ENCODE measurements at regions not wholly inside any gene's neighbourhood (a gene's known extent, or its start where the extent isn't known, plus 50 kb on each side); places are given as distances from the start of the nearest gene placed in this dataset.
"Not testable (repeated sequence)": the region's sequence is repeated elsewhere in the genome, so short reads cannot be mapped to it uniquely, and the experiment has no call there.

DNA sequence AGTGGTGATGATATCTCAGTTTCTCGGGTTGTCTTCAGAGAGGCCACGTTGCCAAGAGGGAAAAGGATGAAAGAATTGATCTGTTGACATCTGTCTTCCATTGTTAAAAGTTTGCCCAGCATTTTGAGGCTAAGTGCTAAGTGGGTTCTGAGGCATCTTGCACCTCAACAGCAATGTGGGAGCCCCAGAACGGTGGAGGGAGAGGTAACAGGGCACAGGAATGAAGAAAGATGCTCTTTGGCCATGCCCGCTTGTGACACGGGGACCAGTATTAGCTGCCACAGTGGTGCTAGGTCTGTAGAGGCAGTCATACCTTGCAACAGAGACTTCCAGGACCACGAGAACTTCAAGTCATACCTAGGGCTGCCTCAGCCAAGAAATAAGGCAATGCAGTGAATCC lies 106.6 kb upstream of the NUPR2 start:
- DNase-seq (ENCODE audit: low spot score), result no peak
- in situ Hi-C loops (cut with MboI; ENCODE audit: low sequenced_read_pairs, unreplicated experiment), result no loop called here
- TF ChIP-seq, protein P1, sequence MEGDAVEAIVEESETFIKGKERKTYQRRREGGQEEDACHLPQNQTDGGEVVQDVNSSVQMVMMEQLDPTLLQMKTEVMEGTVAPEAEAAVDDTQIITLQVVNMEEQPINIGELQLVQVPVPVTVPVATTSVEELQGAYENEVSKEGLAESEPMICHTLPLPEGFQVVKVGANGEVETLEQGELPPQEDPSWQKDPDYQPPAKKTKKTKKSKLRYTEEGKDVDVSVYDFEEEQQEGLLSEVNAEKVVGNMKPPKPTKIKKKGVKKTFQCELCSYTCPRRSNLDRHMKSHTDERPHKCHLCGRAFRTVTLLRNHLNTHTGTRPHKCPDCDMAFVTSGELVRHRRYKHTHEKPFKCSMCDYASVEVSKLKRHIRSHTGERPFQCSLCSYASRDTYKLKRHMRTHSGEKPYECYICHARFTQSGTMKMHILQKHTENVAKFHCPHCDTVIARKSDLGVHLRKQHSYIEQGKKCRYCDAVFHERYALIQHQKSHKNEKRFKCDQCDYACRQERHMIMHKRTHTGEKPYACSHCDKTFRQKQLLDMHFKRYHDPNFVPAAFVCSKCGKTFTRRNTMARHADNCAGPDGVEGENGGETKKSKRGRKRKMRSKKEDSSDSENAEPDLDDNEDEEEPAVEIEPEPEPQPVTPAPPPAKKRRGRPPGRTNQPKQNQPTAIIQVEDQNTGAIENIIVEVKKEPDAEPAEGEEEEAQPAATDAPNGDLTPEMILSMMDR (IDR thresholded peaks at IDR 0.05; ENCODE audit: borderline replicate concordance, control extremely low read depth, extremely low read depth, insufficient read depth, missing control alignments), result no peak

DNA sequence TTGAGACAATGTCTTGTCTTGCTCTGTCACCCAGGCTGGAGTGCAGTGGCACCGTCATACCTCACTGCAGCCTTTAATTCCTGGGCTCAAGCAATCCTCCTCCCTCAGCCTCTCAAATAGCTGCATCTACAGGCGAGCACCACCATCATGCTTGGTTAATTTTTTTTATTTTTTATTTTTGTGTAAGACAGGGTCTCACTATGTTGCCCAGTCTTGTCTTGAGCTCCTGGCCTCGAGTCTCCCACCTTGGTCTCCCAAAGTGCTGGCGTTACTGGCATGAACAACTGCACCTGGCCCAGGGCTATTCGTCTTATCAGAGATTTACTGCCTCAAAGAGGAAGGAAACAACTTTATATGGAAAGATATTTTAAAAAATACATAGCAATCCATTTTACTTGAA lies 102.8 kb upstream of the NUPR2 start:
- in situ Hi-C loops (cut with MboI; ENCODE audit: low sequenced_read_pairs, unreplicated experiment), result no loop called here
- TF ChIP-seq, protein P1 (IDR thresholded peaks at IDR 0.05; ENCODE audit: borderline replicate concordance, control extremely low read depth, extremely low read depth, insufficient read depth, missing control alignments), result no peak
- DNase-seq (ENCODE audit: low spot score), result no peak

DNA sequence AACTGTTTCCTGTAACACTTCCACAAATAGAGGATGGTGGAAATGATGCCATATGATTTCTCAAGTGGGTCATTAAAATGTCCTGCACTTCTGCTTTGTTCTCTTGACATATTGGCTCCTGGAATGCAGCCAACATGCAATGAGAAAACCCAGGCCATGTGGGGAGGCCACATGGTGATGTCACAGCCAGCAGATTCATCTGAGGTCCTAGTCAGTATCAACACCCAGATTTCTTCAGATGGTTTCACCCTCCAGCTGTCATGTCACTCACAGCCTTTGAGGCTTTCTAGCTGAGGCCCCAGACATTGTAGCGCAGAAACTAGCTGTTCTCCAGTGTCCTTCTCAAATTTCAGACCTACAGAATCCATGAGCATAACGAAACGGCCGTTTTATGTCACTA lies 102.3 kb upstream of the NUPR2 start:
- no peak for DNase-seq (ENCODE audit: low spot score)
- in situ Hi-C loops (cut with MboI; ENCODE audit: low sequenced_read_pairs, unreplicated experiment), result no loop called here
- TF ChIP-seq, protein P1 (IDR thresholded peaks at IDR 0.05; ENCODE audit: borderline replicate concordance, control extremely low read depth, extremely low read depth, insufficient read depth, missing control alignments), result no peak

DNA sequence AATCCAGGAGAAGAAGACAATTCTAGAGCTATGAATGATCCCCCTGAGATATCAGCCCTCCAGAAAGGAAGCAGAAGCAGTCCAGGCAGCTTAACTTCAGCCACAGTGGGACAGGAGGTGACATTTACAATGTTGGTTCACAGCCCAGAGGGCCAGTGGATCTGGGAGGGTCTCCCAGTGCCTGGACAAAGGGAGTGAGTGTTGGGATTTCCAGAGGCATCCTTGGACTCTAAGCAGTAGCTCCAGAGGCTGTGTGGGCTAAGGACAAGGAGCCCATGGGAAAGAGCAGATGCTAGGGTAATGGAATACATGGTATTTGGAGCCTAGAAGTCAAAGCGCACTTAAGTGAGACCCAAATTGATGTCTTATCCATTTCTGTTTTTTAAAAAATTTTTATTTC lies 97.4 kb upstream of the NUPR2 start:
- DNase-seq (ENCODE audit: low spot score), result no peak
- TF ChIP-seq, protein P1 (IDR thresholded peaks at IDR 0.05; ENCODE audit: borderline replicate concordance, control extremely low read depth, extremely low read depth, insufficient read depth, missing control alignments), result no peak
- in situ Hi-C loops (cut with MboI; ENCODE audit: low sequenced_read_pairs, unreplicated experiment), result no loop called here

DNA sequence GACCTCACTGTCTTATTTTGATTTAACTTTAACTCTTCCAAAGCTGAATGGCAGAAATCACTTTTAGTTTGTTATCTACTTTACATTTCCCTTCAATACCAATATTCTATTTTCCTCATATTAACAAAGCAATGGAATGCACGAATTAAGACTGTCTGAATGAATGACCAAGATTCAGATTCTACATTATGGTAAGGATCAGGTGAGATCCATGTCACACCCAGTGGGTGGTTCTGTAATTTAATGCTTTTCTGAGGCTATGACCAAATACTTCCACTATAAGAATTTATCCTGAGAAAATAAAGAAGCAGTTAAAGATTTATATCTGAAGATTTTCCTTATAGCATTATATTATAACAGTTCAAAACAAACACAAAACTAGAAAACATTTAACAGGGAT lies 90.2 kb upstream of the NUPR2 start:
- TF ChIP-seq, protein P1 (IDR thresholded peaks at IDR 0.05; ENCODE audit: borderline replicate concordance, control extremely low read depth, extremely low read depth, insufficient read depth, missing control alignments), result no peak
- no peak for DNase-seq (ENCODE audit: low spot score)
- in situ Hi-C loops (cut with MboI; ENCODE audit: low sequenced_read_pairs, unreplicated experiment), result no loop called here

DNA sequence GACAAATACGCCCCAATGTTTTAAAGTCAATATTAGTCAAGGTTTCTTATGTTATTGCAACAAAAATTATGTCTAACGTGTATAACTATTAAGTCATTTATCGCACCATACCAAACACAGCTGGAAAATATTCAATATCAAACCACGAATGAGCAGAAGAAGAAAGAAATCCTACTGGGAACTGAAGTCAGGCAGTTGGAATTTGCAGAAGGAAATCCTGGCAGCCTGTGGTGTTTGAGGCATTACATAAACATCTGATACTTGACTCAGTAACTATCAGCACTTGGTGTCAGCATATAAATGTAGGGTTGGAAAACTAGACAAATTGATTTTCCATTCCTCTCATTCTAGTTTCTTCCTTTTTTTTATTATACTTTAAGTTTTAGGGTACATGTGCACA lies 83.4 kb upstream of the NUPR2 start:
- no peak for DNase-seq (ENCODE audit: low spot score)
- TF ChIP-seq, protein P1 (IDR thresholded peaks at IDR 0.05; ENCODE audit: borderline replicate concordance, control extremely low read depth, extremely low read depth, insufficient read depth, missing control alignments), result no peak
- in situ Hi-C loops (cut with MboI; ENCODE audit: low sequenced_read_pairs, unreplicated experiment), result no loop called here

DNA sequence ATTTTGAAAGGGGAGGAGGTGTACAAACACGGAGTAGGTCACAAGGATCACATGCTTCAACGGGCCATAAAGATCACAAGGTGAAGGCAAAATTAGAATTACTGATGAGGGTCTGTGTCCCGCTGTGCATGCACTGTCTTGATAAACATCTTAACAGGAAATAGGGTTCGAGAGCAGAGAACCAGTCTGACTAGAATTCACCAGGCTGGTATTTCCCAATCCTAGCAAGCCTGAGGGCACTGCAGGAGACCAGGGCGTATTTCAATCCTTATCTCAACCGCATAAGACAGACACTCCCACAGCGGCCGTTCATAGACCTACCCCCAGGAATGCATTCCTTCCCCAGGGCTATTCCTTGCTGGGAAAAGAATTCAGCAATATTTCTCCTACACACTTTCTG lies 80.0 kb upstream of the NUPR2 start:
- in situ Hi-C loops (cut with MboI; ENCODE audit: low sequenced_read_pairs, unreplicated experiment); DNase-seq (ENCODE audit: low spot score): not testable (repeated sequence)

Data from GM13976 (cell line).